GM18907 (cell line): ENCODE measurements at regions not wholly inside any gene's neighbourhood (a gene's known extent, or its start where the extent isn't known, plus 50 kb on each side); places are given as distances from the start of the nearest gene placed in this dataset.

ENCODE experiments used
- ATAC-seq: cut with Tn5 transposase; IDR thresholded peaks from one replicate; pipeline ENCODE4 v1.9.1; 2021; ENCODE audit warnings: mild to moderate bottlenecking, moderate library complexity; ENCODE audit not compliant: unreplicated experiment

DNA sequence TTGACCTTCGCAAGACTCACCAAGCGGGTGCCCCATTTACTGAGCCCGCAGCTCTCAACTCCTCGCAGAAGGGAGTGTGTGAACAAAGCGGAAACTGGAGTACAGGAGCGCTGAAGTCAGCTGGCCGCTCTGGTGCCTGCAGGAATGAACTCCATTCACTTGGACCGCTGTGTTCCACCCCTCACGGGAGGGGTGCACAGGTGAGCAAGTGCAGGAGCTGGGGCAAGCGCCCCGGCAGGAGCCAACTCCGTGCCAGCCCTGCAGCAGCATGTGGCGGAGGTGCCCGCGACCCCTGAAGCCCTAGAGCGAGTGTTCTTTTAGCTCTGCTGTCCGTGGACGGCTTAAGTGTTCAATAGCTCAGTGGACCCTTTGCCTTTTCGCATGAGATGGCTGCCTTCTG, 471.6 kb upstream of the ADGRL4 start:
- no peak for ATAC-seq

DNA sequence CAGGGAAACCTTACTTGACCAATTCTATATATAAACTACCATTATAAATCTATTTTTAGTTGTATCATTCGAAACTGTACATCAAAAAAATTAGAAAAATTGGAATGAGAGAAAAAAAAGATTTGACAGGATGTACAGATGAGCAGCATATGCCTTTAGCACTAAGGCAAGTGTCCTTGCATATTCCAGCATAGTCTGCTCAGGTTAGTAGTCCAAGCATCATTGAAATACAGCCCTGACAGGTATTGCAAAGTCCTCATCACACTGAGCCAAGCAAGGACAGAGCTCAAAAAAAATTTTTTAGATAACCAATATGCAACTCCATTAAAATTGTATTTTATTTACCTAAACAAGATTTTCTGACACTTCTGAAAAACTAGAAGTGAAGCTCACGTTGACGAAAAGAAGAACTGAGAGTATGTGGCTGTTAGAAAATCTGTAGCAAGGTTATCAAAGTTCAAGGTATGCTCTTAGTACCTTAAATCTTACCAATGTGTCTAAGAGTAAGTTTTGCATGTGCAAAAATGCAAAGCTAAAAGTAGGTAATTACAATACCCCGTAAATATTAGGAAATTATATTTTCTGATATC, 465.6 kb upstream of the ADGRL4 start:
- ATAC-seq: peak; percentile 84

DNA sequence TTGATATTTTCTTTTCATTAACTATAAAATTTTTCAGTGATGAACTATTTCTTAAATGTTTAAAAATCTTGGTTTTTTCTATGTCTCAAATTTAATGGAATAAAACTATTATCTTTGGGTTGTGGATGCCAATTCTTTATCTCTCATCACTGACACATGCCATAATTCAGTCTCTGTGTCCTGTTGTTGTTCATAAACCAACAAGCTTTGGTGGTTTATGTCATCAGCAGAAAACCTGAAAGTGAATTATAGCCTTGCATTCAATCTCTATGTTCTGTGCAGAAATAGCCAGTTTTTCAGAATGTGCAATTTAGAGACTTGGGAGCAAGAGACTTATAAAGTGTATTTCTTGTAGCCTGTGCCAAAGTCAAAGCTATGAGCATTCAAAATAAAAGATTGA, 462.6 kb upstream of the ADGRL4 start:
- no peak for ATAC-seq

DNA sequence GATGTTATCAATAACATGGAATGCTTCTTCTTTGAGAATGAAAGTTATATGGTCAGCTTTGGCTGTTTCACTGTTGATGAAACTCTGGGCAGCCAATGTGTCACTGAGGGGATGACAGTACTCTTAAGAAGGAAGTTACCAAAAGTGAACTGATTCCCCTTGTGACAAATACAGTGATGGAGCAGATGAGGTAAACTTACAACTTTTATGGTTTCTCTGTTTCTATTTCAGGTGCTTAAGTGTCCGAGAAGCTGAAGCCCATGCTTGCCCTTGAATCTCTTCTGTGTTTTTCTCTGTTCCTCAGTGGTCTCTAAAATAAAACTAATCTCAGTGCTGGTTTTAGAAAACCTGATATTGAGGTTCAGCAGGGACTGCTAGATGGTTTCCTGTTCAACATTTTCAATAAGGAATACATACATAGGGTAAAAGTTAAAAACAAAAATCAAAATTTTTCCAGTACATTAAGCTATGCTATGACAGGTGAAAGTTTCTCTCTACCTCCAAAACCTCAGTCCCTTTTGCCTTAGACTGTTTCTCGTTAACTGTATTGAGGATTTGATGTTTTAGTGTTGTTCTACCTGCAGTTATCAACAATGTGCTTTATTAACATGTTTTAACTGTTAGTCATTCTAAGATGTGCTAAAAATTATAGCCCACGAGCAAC, 454.4 kb upstream of the ADGRL4 start:
- ATAC-seq: peak; percentile 98

DNA sequence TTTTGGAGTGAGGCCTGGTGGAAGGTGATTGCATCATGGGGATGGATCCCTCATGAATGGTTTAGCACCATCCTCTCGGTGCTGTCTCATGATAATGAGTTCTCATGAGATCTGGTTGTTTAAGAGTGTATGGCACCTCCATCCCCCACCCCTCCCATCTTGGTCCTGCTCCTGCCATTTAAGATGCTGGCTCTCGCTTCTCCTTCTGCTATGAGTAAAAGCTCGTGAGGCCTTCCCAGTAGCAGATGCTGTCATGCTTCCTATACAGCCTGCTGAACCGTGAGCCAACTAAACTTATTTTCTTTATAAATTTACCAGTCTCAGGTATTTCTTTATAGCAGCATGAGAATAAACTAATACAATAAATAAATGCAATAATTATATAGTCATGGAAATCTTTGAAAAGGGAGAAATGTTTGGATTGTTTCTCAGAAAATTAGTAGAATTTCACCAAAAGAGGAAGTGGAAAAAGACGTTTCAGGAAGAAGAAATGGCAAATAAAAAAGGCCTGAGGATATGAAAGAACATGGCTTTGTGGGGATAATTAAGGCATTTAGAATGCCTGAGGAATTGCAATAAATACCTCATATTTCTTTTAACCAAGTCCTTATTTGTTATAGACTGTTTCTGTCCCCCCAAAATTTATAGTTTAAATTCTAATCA, 451.2 kb upstream of the ADGRL4 start:
- ATAC-seq: no peak

DNA sequence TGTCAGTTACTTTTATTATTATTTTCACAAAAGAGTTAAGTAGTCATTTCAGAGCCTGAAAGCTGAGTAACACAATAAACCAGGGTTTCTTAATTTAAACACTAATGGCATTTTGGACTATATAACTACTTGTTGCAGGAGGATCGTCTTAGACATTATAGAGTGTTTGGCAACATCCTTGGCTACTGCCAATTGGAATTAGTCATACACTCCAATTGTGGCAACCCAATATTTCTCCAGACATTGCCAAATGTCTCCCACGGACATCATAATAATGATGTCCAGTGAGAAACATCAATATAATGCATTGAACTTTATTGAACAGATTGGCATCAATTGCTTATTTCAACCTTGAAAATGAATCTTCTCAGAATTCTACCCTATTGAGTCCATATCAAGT, 441.9 kb upstream of the ADGRL4 start:
- ATAC-seq: no peak

DNA sequence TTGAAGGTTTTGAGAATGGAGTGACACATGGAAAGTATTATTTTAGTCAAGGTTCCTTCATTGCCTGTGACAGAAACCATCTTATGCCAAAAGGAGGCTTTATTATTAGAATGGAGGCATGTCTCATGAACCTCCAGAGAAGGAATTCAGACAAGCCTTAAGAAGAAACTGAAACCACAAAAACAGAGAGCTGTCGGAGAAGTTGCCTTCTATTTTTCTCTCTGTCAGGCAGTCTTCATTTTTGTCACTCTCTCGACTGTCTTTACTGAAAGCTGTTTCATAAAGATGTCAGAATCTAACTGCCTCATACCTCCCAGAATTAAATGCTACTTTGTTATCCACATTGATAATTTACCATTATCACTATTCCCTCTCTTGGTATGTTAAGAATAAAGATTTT, 434.7 kb upstream of the ADGRL4 start:
- no peak for ATAC-seq

DNA sequence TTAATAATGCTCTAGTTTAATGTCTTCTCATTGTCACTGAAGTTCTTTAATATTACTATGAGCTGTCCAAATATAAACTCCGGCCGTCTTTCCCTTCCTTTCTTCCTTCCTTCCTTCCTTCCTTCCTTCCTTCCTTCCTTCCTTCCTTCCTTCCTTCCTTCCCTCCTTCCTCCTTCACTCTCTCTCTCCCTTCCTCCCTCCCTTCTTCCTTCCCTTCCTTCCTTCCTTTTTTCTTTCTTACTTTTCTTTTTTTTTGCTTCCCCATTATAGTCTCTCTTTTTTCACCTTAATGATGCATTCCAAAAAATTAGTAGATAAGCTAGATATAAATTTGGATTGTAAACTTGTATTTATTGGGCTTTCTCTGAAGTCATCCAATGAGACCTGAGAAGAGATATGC, 431.0 kb upstream of the ADGRL4 start:
- ATAC-seq: no peak

DNA sequence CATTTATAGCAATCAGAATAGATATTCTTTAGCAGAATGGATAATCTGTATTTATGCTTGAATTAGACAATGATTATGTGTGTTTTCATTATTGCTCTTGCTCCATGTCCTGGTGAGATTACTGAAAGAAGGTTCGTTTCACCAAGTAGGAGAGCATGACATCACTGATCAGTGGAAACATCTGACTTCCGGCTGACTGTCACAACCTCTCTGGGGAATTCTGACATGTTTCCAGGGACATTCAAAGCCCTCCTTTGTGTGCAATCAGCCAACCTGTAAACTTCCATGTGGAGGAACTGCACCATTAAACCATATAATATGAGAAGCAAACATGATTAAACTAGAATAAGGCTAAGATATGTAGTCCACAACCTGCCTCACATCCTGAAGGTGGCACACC, 424.8 kb upstream of the ADGRL4 start:
- no peak for ATAC-seq

DNA sequence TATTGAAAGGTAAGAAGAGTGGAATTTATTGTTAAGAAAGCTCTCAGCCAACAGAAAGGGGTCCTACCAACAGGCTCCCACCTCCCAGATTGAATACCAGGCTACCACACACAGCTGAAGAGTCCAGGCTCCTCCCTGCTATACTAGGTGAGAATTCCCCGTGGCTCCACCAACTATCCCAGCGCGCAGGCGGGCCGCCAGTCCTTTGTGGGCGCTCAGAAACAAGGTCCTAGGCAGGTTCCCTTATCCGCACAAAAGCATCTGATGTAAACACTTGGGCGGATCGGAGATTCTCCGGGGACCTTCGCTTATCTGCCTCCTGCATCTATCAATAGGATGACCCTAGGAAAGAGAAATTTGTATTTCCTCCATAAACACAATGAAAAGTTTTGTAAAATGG, 423.9 kb upstream of the ADGRL4 start:
- ATAC-seq: no peak

DNA sequence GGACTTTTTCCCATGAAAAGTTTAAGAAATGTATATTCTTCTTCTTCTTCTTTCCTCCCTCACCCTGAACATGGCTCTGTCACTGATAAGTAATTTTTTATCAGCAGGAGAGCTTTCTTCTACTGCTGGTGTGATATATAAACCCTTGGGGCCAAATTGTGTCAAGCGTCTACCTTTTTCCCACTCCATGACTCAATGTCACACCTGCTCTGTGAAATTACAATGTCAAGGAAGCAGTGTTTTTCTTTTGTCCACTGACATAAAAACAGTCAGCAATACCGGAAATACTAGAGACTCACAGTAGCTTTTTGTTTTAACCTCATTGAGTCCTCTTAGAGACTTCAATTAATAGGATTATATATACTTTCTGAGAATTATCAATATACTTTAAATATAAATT, 416.2 kb upstream of the ADGRL4 start:
- no peak for ATAC-seq

DNA sequence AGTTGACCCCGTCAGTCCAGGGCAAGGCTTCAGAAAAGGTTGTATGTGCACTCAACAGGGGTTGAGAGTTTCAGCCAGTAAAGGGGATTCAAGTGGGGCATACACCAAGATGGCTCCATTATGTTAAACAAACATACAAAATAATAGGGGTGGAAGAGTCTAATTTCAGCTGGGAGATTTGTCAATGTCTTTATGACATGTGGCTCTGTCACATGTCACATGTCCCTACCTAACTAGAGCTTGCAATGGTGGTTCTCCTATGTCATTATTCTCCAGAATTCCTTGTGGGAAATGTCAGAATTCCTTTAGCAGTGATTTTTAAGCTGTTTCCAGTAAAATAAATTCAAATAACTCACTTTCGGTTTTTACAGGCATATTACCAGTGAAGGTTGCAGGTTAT, 392.0 kb upstream of the ADGRL4 start:
- no peak for ATAC-seq

DNA sequence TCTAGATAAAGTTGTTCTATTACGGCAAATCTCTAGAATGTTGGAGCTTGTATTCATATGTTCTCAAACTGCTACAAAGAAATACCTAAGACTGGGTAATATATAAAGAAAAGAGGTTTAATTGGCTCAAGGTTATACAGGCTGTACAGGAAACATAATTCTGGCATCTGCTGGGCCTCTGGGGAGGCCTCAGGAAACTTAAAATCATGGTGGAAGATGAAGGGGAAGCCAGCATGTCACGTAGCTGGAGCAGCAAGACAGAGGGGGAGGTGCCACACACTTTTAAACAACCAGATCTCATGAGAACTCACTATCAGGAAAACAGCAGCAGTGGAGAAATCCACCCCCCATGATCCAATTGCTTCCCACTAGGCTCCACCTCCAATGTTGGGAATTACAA, 390.4 kb upstream of the ADGRL4 start:
- ATAC-seq: no peak

DNA sequence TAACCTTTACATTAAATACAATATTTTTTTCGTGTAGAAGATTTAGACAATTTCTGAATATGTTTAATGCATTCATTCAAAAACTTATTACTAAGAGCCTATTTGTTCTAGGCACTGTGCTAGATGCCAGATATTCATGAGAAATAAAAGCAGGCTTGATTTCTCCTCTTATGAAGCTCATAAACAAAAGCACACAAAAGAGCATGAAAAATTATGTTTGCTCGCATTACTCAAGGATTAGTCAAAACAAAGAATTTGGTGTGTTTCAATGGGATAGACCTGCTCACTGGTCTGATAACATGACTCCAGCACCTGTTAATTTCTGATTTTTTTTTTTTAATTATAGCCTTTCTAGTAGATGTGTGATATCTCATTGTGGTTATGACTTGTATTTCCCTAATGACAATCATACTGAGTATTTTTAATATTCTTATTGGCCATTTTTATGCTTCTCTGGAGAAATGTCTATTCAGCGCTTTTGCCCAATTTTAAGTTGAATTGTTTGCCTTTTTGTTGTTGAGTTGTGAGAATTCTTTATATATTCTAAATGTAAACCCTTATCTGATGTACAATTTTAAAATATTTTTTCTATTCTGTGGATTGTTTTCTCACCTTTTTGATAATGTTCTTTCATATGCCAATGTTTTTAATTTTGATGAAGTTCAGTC, 382.3 kb upstream of the ADGRL4 start:
- ATAC-seq: no peak

DNA sequence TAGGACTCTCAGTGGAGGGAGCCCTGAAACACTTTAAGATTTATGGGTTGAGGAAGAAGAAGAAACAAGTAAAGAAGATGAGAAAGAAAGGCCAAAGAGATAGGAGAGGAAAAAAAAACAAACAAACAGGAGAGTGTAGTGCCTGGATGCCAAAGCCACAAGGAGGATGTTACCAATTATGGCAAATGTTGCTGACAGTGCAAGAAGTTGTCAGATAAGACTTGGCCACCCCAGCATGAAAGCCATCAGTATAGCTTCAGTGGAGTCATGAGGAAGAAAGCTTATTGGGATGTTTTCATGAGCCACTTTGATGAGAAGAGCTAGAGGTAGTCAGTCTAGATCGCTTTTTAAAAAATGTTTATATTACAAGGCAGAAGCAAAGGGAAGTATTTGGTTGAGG, 380.2 kb upstream of the ADGRL4 start:
- no peak for ATAC-seq

DNA sequence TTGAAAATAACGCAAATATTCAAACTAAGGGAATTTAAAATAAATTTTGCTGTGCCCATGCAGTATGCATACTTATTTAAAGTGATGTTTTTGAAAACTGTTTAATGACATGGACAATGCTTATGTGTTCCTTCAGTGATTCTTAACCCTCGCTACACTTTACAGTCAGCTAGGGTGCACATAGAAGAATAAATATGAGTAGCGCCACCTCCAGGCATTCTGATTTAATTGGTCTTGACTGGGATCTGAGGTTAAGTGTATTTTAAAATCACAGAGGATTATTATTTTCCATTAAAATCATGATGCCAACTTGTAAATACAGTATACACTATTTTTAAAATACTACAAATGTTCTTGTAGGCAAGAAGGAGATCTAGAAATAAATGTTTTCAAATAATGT, 373.5 kb upstream of the ADGRL4 start:
- no peak for ATAC-seq

DNA sequence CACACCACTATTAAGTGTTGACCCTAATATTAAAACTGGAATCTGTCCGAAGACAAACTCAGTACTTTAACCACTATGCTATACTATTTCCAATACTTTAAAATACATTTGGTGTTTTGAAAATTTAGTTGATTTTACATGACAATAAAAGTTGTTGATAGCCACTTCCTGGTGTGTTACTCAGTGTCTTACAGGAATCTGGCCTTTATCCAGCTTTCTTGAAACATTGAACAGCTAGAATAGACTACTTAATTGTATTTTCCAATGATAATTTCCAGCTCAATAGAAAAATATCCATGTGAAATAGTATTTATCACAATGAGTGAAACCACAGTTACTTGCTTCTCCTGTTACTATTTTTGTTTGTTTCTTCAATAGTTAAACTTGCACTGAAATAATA, 369.6 kb upstream of the ADGRL4 start:
- ATAC-seq: no peak

DNA sequence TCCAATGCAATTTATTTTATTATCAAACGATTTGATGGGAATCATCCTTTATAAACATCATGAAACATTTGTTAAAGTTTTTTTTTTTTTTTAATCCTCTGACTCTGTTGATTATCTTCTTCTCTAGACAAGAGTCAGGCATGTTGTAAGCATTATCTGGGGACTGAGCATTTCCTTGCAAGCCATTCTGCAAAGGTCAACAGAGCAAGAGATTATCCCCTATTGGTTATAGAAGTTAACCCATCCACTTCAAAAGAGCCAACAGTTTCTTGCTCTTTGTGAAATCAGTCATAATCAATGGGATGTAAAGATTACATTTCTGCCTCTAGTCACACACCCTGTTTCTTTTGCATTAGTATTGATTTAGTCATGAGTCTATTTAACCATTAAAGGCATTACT, 368.8 kb upstream of the ADGRL4 start:
- no peak for ATAC-seq

DNA sequence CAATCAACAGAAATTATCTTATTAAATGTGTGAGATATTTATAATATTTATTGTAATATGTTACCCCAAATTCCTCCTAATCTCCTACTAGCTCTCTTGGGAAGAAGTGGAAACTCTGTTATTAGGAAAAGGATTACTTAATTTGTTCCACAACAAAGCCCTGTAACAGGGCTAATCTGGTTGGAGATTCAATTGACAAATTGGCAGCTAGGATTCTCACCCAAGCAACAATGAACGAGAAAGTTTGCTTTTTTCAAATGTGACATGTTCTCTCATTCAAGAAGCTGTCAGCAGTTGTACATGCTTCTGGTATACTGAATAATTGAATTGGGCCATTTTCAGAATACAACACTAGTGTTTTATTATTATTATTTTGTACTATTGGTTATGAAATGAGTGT, 367.9 kb upstream of the ADGRL4 start:
- ATAC-seq: no peak

DNA sequence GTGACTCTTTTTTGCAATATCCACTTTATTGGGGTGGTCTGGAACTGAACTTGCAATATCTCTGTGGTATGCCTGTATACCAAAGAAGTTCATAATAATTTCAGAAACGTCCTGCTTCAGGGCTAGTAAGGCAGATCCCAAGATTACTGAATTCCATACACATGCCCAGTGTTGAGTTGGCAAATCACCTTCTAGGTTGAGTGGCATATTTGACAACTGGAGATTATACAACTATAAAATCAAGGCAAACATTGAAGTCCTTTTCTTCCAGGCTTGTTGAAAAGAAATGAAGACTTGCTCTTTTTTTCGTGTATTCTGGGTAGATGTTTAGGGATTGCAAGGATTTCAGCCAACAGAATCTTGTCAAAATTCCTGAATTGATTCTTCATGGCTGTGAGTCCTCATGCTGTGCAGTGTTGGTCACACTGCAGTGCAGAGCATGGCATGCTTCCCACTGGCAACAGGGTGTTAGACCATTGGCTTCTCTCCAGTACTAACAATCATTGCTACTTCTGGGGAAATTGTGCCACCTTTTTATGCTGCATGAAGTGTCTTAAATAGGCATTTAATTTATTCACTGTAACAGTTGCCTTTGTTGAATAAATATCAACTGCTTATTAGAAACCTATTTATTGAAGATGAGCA, 367.1 kb upstream of the ADGRL4 start:
- ATAC-seq: no peak

DNA sequence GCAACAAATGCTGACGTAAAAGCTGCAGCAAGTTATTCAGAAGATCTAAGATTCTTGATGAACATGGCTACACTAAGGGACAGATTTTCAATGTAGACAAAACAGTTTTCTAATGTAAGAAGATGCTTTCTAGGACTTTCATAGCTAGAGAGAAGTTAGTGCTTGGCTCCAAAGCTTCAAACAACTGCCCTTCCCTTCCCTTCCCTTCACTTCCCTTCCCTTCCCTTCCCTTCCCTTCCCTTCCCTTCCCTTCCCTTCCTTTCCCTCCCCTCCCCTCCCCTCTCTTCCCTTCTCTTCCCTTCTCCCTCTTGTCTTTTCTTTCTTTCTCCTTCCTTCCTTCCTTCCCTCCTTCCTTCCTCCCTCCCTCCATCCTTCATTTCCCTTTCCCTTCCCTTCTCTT, 365.3 kb upstream of the ADGRL4 start:
- no peak for ATAC-seq

DNA sequence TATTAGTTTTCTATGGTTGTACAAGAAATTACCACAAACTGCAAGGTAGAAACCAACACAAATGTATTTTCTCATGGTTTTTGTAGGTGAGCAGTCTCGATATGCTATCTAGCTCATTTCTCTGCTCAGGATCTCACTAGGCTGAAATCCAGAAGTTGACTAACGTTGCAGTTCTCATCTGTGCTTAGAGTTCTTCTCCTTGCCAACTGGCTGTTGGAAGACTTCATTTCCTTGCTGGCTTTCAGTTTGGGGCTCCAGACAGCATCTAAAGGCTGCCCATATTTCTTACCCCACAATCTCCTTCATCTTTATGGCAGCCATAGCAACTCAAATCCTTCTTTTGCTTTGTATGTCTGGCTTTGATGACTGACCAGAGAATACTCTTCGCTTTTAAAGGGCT, 362.6 kb upstream of the ADGRL4 start:
- ATAC-seq: no peak
